Activated naive CD4-positive, alpha-beta T cell treated with Interleukin-2 at 50 U/mL for 16 hours (primary cell): ENCODE measurements at regions not wholly inside any gene's neighbourhood (a gene's known extent, or its start where the extent isn't known, plus 50 kb on each side); places are given as distances from the start of the nearest gene placed in this dataset.
"Not testable (repeated sequence)": the region's sequence is repeated elsewhere in the genome, so short reads cannot be mapped to it uniquely, and the experiment has no call there.

ENCODE experiments used
- DNase-seq: peaks from one replicate; pipeline ENCODE4 v3.0.0-alpha.2; 2020

DNA sequence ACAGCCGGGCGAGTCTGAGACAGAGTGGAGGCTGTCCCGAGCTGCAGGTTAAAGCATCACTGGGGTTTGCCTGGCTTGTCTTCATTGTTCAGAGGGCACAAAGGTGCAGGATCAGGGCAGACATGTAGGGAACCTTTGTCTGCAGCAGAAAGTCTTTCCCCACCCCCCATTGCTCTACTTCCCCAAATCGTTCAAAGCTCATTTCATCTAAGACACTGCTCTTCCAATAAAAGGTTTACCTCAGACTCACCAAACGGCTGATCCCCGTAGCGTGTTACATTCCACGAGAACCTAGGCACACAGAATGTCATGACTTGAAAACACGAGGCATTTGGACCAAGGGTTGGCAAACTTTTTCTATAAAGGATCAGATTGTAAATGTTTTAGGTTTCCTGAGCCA is 286.3 kb upstream of the FRG1 start:
- DNase-seq: not testable (repeated sequence)

DNA sequence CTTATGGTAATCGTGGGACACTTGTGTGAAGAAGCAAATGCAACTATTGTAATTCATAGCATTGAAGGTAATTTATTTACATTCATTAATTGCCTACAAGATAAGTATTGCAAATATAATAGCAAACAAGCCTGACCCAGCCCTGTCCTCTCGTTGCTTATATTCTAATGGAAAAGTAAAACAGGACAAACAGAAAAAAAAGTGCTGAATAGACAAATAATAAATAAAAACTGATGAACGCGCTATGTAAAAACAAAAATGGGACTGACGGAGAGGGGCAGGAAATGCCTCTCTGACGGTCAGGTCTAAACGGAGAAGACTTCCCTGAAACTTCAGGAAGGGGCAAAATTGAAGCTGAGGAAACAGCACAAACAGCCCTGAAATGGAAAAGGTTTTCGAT is 284.9 kb upstream of the FRG1 start:
- not testable (repeated sequence) for DNase-seq

DNA sequence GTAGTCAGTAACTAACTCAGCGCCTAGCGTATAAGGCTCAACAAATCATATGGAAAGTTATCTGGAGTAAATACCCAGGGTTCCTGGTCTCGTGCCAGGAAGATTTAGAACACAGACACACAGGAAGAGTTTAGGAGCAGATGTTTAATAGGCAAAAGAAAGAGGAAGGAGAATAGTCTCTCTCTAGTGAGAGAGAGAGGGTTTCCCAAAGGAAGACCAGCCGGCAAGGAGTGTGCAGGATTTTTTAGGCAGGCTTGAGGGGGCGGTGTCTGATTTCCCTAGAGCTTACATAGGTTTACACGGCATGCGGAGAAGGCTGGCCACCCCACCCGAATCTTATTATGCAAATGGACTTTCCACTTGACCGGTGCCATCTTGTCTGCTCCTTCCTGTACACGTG is 284.0 kb upstream of the FRG1 start:
- DNase-seq: no peak

- not testable (repeated sequence) for DNase-seq
These were observed 282.4 kb upstream of the FRG1 start for GRCh38 chr4:189658259-189658658.

GRCh38 chr4:189658831-189659230 is 281.8 kb upstream of the FRG1 start:
- DNase-seq: not testable (repeated sequence)

DNA sequence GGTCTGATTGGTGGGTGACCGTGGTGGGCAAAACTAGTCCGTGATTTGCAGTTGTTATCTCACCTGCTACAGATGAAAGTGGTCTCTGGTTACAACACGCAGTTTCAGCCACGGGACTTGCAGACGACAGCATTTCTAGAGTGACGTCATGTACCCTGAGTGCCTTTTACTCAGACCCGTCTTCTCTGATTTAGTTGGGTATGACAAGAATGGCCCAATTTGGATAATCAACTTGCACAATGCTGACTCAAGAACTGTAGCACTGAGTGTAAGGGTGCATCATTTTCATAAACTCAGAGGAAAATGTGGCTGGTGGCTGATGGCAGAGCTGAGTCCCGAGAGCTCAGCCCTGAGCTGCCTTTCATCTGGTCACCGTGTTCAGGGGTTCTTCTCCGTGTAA is 281.4 kb upstream of the FRG1 start:
- no peak for DNase-seq

- no peak for DNase-seq
These were observed 279.8 kb upstream of the FRG1 start for GRCh38 chr4:189660722-189661360.

GRCh38 chr4:189664693-189665250 is 275.9 kb upstream of the FRG1 start:
- DNase-seq: no peak

- DNase-seq: not testable (repeated sequence)
These were observed 274.9 kb upstream of the FRG1 start for GRCh38 chr4:189665712-189666305.

DNA sequence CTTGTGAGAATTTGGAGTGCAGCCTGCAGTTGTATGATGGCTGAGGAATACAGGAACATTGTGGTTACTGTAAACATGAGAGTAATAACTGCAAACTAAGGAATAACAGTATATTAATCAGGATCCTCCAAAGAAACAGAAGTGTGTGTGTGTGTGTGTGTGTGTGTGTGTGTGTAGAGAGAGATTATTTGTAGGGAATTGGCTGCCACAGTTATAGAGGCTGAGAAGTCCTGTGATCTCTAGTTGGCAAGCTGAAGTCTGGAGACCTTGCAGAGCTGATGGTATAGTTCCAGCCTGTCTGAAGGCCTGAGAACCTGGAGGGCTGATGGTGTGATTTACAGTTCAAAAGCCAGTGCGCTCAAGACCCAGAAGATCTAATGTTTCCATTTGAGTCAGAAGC is 273.3 kb upstream of the FRG1 start:
- DNase-seq: not testable (repeated sequence)

- DNase-seq: not testable (repeated sequence)
These were observed 242.9 kb upstream of the FRG1 start for GRCh38 chr4:189697675-189698245.

GRCh38 chr4:189703000-189703399 is 237.7 kb upstream of the FRG1 start:
- not testable (repeated sequence) for DNase-seq

- not testable (repeated sequence) for DNase-seq
These were observed 233.9 kb upstream of the FRG1 start for GRCh38 chr4:189706821-189707220.

GRCh38 chr4:189707227-189707626 is 233.4 kb upstream of the FRG1 start:
- DNase-seq: not testable (repeated sequence)

- not testable (repeated sequence) for DNase-seq
These were observed 228.7 kb upstream of the FRG1 start for GRCh38 chr4:189711956-189712355.

- not testable (repeated sequence) for DNase-seq
These were observed 219.4 kb upstream of the FRG1 start for GRCh38 chr4:189721016-189721993.

- not testable (repeated sequence) for DNase-seq
These were observed 218.2 kb upstream of the FRG1 start for GRCh38 chr4:189722324-189723003.

- DNase-seq: not testable (repeated sequence)
These were observed 212.6 kb upstream of the FRG1 start for GRCh38 chr4:189727982-189728638.

GRCh38 chr4:189731989-189732388 is 208.7 kb upstream of the FRG1 start:
- DNase-seq: not testable (repeated sequence)

- not testable (repeated sequence) for DNase-seq
These were observed 207.2 kb upstream of the FRG1 start for GRCh38 chr4:189733507-189733906.

GRCh38 chr4:189734648-189735267 is 205.9 kb upstream of the FRG1 start:
- DNase-seq: not testable (repeated sequence)
